Left lobe of liver (tissue), 2 donors: ENCODE measurements at regions not wholly inside any gene's neighbourhood (a gene's known extent, or its start where the extent isn't known, plus 50 kb on each side); places are given as distances from the start of the nearest gene placed in this dataset.

Source experiments
- ATAC-seq: fragments of 200-7000 bp; cut with Tn5 transposase; one replicate; pipeline ENCODE4 v1.9.1; 2020; ENCODE audit warnings: mild to moderate bottlenecking, moderate library complexity
- DNase-seq: peaks from one replicate; pipeline ENCODE4 v3.0.0-alpha.2; 2020; ENCODE audit warnings: low spot score
- donor health status: DM: no; HTN: no; CAD: no; lungs with moderate emphysema.
- donor health status: DM: no; HTN: yes; CAD: no.

DNA sequence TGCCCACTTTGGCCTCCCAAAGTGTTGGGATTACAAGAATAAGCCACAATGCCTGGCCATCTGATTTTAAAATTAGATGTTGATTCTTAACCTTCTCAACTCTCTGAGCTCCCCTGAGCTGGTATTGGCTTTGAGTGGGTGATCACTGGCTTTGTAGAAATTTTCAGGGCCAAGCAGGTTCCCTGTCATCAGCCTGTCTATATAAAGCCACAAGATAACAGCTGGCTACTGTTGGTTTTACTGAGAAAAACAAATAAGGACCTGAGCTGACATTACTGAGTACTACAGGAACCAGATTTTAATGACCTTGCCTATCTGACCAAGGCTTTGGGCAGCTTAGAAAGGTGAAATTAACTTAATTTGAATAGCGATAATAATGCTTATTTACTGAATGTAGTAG is 153.6 kb downstream of the MSX2 start:
- ATAC-seq (no peak), DNase-seq (no peak)

- DNase-seq (no peak), ATAC-seq (no peak)
Measured at GRCh38 chr5:174872271-174872670, 147.9 kb downstream of the MSX2 start.

DNA sequence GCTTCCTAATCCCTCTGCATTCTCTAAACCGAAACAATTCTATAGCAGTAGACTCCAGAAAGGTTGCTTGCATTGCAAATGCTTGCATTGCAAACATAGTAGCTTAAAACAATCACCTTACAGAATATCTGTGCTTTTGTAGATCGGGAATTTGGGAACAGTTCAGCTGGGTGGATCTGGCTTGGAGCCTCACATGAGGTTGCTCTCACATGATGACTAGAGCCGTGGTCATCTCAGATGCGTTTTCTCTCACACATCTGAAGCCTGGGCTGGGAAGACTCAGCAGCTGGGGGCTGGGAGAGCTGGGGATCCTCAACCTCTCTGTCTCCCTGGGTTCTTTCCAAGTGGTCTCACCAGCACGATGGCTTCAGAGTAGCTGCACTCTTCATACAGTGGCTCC is 127.8 kb downstream of the MSX2 start:
- DNase-seq (no peak), ATAC-seq (no peak)

- no peak for DNase-seq
- ATAC-seq, result no peak
Measured at GRCh38 chr5:174850565-174851169, 126.3 kb downstream of the MSX2 start.

DNA sequence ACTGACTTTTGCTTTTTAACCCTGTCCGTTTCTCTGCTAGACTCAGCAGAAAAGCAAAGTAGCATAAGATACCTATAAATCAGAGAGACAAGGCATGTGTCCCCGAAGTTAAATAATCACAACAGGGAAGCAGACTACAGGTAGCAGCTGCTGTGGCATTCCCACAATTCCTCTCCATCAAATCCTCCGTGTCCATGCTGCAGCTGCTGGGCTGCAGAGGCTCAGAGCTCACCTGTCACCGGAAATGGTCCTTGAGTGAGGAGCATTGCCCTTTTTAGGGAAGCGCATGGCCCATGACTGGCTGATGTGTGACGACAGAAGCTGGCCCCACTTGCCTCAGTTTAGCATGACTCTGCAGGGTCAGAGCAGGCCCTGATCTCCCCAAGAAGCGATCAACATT is 125.0 kb downstream of the MSX2 start:
- ATAC-seq, result no peak
- DNase-seq, result no peak

GRCh38 chr5:174844971-174845370 is 120.6 kb downstream of the MSX2 start:
- DNase-seq (no peak), ATAC-seq (no peak)

- DNase-seq (no peak), ATAC-seq (no peak)
Measured at GRCh38 chr5:174843263-174844250, 119.2 kb downstream of the MSX2 start.

- ATAC-seq (no peak), DNase-seq (no peak)
Measured at GRCh38 chr5:174840435-174840834, 116.1 kb downstream of the MSX2 start.

DNA sequence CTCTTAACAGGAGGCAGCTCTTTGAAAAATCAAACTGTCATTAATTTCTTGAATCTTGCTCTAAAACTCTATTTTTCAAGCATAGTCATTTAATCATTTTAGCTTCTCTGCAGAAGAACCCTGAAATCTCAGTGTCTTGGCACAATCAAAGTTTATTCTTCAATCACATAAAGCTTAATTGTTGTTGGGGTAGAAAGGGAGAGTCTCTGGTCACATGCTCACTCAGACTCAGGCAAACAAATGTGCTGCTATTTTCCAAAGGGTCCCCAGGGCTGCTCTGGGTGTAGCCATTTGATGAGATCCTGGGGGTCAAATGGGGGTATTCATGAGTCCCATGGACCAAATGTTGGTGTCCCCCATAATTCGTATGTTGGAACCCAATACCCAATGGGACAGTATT is 114.8 kb downstream of the MSX2 start:
- ATAC-seq, result no peak
- no peak for DNase-seq

DNA sequence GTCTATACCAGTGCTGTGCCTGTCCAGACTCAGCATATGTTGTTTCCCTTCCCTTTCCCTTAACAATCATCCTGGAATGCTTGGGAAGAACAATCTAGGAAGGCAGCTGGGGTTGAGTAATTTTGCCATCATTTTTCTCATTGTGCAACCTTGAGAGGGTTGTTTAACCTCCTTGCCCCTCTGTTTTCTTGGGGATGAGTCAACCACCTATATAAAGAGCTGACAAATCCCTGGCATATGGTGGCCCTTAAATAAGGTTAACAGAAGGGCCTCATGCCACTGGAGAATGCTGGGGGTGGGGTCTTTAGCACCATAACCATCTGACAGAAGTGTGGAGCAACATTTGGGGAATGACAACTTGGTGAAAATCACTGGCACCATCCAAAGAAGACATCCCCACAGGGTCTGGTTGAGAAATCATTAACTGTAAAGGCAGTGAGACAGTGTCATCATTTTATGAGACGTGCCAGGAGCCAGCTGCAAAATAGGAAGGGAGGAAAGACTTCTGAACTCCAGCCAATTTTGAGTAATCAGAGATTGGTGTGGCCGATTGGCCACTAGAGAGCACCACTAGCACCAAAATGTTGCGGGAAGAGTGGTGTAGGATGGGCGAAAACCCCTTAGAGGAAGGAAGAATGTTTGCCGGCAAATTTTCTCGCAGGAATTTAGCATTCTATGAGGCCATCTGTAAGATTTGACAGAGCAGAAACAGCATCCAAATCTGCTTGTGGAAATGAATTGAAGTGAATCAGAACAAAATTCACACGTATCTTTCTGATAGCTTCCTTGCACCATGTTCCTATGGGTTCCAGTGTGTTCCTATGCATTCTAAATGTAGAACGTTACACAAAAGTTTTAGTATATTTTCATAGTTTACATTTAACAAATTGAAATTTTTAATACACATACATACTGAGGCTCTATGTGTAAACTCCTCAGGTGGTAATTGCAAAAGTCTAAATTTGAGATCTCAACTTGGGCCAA is 113.8 kb downstream of the MSX2 start:
- ATAC-seq, result peak; percentile 37
- no peak for DNase-seq

DNA sequence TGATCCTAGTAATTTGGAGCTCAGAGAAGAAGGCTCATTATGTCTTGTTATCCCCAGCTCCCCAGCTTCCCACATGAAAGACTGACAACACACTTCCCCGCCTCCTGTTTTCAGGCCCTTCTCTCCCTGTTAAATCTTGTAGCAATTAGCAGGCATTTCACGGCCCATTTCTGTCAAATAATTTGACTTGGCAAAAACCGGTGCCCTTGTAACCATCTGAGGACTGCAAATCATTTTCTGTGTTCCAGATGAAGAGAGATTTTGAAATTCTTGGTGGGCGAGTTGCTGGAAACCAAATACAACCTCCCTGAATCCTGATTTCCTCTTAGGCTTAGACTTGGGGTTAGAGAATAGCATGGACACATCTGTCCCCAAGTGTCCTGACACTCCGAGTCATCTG is 109.7 kb downstream of the MSX2 start:
- no peak for ATAC-seq
- DNase-seq, result no peak

GRCh38 chr5:174832811-174833210 is 108.4 kb downstream of the MSX2 start:
- DNase-seq, result no peak
- no peak for ATAC-seq

GRCh38 chr5:174832025-174832424 is 107.6 kb downstream of the MSX2 start:
- DNase-seq, result no peak
- no peak for ATAC-seq

DNA sequence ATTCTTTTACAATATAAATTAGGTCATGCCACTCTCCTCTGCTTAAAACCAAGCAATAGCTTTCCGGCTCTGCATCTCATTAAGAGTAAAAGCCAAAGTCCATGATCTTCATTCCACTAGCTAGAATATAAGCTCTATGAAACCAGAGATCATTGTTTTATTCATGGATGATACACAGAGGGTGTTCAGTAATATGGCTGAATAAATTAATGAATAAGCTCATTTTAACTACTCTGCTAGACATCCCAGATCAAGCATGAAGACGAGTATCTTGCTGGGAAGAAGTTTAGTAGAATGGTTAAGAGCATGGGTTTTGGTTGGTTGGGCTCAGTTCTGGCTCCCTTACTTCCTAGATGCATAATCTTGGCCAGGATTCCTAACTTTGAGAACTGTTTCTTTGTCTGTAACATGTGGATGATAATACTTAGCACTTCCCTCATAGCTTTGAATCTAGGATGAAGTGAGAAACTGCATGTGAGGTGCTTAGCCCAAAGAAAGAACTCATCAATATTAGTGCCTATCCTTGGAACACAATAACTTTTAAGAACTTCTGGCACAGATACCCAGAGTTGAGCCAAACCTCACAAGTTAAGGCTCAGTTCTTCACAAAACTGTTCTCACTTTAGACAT is 106.8 kb downstream of the MSX2 start:
- DNase-seq, result no peak
- ATAC-seq, result no peak

- ATAC-seq (no peak), DNase-seq (no peak)
Measured at GRCh38 chr5:174829511-174829864, 105.1 kb downstream of the MSX2 start.

DNA sequence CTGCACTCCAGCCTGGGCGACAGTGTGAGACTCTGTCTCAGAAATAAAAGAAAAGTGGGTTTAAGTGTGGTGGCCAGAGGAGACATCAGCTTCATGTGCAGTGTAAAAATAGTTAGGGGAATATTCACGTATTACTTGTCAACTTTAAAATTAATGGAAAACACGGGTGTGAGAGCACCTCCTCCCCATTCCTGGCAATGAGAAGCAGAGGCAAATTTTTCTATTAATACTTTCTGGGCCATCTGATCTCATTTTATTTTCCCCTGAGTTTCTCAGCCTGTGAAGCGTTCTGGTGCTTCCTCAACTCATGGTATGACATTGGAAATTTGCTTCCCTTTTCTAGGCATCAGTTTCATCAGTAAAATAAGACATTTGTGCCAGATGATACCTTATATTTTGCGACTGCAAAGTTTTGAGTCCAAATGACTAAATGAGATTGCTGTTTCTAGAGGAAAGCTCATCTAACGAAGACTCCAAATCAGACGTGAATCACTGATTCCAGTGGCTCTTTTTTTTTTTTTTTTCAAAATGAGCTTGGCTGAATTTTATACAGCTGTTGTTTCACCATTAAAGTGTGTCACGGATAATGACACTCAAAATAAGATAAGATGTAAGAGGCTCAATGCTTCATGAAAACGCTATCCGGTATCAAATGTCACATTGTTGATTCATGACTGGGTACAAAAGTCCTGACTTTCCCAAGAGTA is 104.6 kb downstream of the MSX2 start:
- DNase-seq, result no peak
- ATAC-seq, result no peak

DNA sequence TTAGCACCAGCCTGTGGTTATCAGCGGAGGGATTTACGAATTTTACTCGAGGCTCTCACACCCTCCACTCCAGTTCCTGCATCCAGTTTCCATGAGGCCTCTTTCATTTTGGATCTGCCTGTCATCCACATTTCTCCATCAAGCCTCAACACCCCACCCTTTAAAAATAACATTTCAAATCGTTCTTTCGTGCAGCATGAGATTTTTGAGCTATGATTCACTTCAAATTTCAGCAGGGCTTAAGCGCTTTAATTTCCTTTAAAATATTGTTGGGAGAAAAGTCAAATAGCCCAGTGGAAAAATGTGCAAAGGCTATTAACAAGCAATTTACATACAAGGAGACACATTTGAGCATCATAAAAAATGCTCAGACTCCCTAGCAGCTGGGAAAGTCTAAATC is 103.2 kb downstream of the MSX2 start:
- DNase-seq (no peak), ATAC-seq (no peak)

DNA sequence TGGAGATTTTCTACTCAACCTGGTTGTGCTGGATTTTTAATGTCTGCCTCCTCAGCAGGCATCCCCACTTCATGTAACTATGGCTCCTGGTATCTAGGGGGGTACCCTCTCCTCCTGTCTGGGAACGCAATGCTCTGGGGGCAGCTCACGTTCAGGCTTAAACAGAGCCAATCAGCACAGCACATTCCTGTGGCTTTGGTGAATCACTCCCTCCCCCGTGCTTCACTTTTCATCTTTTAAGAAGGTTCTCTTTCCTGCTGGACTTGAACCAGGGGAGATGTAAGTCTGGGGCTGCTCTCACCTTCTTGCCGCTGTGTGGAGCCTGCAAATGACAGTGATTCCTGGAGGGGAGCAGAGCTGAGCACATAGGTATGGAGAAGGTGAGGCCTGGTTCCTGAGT is 101.2 kb downstream of the MSX2 start:
- no peak for DNase-seq
- no peak for ATAC-seq

GRCh38 chr5:174818430-174818829 is 94.0 kb downstream of the MSX2 start:
- ATAC-seq (no peak), DNase-seq (no peak)

GRCh38 chr5:174817610-174818009 is 93.2 kb downstream of the MSX2 start:
- no peak for ATAC-seq

More at GRCh38 chr5:174817610-174818009, 93.2 kb downstream of the MSX2 start:
- DNase-seq, result no peak
